ENCODE measurements at regions not wholly inside any gene's neighbourhood (a gene's known extent, or its start where the extent isn't known, plus 50 kb on each side); places are given as distances from the start of the nearest gene placed in this dataset.
"Not testable (repeated sequence)": the region's sequence is repeated elsewhere in the genome, so short reads cannot be mapped to it uniquely, and the experiment has no call there.

- H3K27ac ChIP-seq, result peak overlapping the region in 8 of 11 experiments; percentile 7 to 74 (median 44); a peak in 12 of 22 replicates
- peak overlapping the region in 4 of 11 experiments; percentile 6 to 54 (median 36); a peak in 6 of 22 replicates for H3K9ac ChIP-seq
- peak overlapping the region in 4 of 10 experiments; percentile 16 to 27 (median 17); a peak in 4 of 20 replicates for H3K4me3 ChIP-seq
- peaks cover 10 to 23% (median 16%) of the 10 kb centered on the region in 11 experiments; a peak in 21 of 22 replicates for H3K9me3 ChIP-seq (replicated peaks in 1 of 11)
- not testable (repeated sequence) for H4K20me1 ChIP-seq, H3K36me3 ChIP-seq, H3K27me3 ChIP-seq
- H3K4me2 ChIP-seq, result peak overlapping the region; percentile 60 to 83 (median 65); a peak in 21 of 22 replicates
- peaks cover 9 to 37% (median 27%) of the 10 kb centered on the region in 10 experiments; a peak in 18 of 20 replicates for H3K4me1 ChIP-seq
- peak in 1 of 11 experiments; percentile 21; a peak in 1 of 22 replicates for TF ChIP-seq Cebpa-rat (IDR thresholded peaks at IDR 0.05)
These were observed 1821.2 kb upstream of the PCDH20 start for GRCh38 chr13:63236667-63237396.

DNA sequence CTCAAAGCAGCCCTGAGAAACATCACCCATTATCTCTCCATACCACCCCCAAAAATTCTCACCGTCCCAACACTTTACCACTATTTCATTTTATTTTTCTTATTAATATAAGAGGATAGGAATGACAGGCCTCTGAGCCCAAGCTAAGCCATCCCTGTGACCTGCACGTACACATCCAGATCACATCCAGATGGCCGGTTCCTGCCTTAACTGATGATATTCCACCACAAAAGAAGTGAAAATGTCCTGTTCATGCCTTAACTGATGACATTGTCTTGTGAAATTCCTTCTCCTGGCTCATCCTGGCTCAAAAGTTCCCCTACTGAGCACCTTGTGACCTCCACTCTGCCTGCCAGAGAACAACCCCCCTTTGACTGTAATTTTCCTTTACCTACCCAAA is 1802.9 kb upstream of the PCDH20 start:
- not testable (repeated sequence) for H3K9me3 ChIP-seq (replicated peaks in 1 of 11); H3K27me3 ChIP-seq; H3K4me2 ChIP-seq; H3K4me3 ChIP-seq; H3K4me1 ChIP-seq; H4K20me1 ChIP-seq; H3K36me3 ChIP-seq; H3K27ac ChIP-seq; H3K9ac ChIP-seq

DNA sequence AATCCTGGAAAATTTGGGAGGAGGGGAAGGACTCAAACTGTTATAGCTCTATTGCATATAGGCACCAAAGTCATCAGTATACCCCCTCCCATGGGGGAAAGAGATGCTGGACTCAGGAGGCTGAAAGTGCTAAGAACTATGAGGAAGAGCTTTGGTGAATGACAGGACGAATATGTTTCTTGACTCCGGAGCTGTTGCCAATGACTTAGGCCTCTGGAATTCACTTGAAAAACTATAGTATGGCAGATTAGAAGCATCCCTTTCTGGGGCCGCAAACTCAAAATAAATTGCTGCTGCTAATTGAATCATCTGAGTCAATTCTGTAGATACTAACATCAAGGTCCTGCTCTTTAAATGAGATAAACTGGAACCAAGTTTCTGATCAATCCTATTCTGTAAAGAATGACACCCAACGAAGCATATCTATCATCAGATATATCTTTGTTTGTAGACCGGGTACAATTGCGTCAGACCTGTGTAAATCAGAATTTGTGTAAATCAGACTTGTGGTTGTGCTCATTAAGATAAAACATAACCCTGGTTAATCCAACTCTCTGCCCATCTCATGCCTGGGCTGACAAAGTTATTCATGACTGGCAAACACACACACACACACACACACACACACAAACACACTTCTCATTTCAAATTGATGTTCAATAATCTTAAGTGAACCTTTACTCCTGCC is 1793.8 kb upstream of the PCDH20 start:
- Histone ChIP-seq H3K27ac (no peak overlapping the region), H4K20me1 (no peaks in the 10 kb centered on the region), H3K9ac (no peak overlapping the region), H3K4me1 (no peaks in the 10 kb centered on the region), H3K4me3 (no peak overlapping the region), H3K9me3 (replicated peaks in 1 of 11) (no peaks in the 10 kb centered on the region), H3K27me3 (no peaks in the 10 kb centered on the region), H3K4me2 (no peak overlapping the region), H3K36me3 (no peaks in the 10 kb centered on the region)
- TF ChIP-seq Cebpa-rat (IDR thresholded peaks at IDR 0.05), result no peak

DNA sequence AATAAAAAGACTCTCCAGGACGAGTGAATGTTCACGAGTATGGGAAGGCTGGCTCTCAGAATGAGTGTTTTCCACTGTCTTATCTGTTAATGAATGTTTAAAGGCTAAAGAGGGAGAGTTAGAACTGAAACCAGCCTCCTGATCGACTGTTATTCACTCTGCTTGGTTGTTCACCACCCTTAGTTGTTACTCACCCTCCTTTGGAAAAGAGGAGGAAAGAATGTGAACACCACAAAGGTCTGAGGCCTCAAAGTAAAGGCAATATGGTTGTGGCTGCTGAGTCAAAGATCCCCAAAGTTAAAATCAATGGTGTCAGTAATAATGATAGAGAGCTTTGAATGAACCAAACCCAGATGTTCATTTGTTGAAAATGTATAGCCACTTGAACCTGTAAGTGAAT is 1793.2 kb upstream of the PCDH20 start:
- Histone ChIP-seq H3K27me3 (no peaks in the 10 kb centered on the region), H3K9me3 (replicated peaks in 1 of 11) (no peaks in the 10 kb centered on the region), H3K9ac (no peak overlapping the region), H4K20me1 (no peaks in the 10 kb centered on the region), H3K4me2 (no peak overlapping the region), H3K4me1 (no peaks in the 10 kb centered on the region), H3K36me3 (no peaks in the 10 kb centered on the region), H3K4me3 (no peak overlapping the region), H3K27ac (no peak overlapping the region)
- TF ChIP-seq Cebpa-rat (IDR thresholded peaks at IDR 0.05), result no peak

GRCh38 chr13:63206461-63206860 is 1790.8 kb upstream of the PCDH20 start:
- Histone ChIP-seq H3K4me1 (no peaks in the 10 kb centered on the region), H3K36me3 (no peaks in the 10 kb centered on the region), H3K4me3 (no peak overlapping the region), H4K20me1 (no peaks in the 10 kb centered on the region), H3K9me3 (replicated peaks in 1 of 11) (no peaks in the 10 kb centered on the region), H3K27ac (no peak overlapping the region), H3K4me2 (no peak overlapping the region), H3K27me3 (no peaks in the 10 kb centered on the region), H3K9ac (no peak overlapping the region)
- no peak for TF ChIP-seq Cebpa-rat (IDR thresholded peaks at IDR 0.05)

- no peak for TF ChIP-seq Cebpa-rat (IDR thresholded peaks at IDR 0.05)
- no peaks in the 10 kb centered on the region for H3K9me3 ChIP-seq (replicated peaks in 1 of 11)
- no peak overlapping the region for H3K9ac ChIP-seq
- no peaks in the 10 kb centered on the region for H3K4me1 ChIP-seq
- no peaks in the 10 kb centered on the region for H3K27me3 ChIP-seq
- no peak overlapping the region for H3K4me3 ChIP-seq
- no peak overlapping the region for H3K27ac ChIP-seq
- H4K20me1 ChIP-seq, result no peaks in the 10 kb centered on the region
- H3K36me3 ChIP-seq, result no peaks in the 10 kb centered on the region
- no peak overlapping the region for H3K4me2 ChIP-seq
These were observed 1785.8 kb upstream of the PCDH20 start for GRCh38 chr13:63201493-63201892.

DNA sequence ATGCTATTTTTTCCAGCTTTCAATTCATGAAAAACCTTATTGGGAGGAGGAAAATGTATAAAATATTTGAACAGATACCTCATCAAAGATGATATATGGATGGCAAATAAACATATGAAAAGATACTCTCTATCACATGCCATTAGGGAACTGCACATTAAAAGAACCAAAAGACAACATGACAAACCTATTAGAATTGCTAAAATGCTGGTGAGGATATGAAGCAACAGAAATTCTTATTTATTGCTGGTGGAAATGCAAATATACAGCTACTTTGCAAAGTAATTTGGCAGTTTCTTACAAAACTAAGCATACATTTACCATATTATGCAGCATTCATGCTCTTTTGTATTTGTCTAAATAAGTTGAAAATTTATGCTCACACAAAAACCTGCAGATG is 1783.9 kb upstream of the PCDH20 start:
- Histone ChIP-seq H3K36me3 (no peaks in the 10 kb centered on the region), H3K4me2 (no peak overlapping the region), H3K27ac (no peak overlapping the region), H3K4me1 (no peaks in the 10 kb centered on the region), H3K9ac (no peak overlapping the region), H3K4me3 (no peak overlapping the region), H4K20me1 (no peaks in the 10 kb centered on the region), H3K27me3 (no peaks in the 10 kb centered on the region), H3K9me3 (replicated peaks in 1 of 11) (no peaks in the 10 kb centered on the region)
- no peak for TF ChIP-seq Cebpa-rat (IDR thresholded peaks at IDR 0.05)

DNA sequence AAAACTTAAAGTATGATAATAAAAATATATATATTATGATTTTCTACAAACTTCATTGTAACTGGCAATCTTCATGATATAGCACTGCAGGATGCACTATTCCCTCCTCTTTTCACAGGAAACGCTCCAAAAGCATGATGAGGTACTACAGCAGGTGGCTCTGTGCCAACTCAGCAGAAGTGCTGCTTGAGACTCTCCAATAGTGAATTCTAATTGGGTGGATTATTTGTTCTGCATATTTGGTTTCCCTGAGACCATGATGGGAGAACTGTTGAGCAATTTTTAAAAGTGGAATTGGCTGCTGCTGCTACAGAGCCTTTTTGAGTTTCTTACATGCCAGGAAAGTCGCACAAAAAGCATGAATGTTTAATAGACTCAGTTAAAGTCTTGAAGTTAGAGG is 1782.4 kb upstream of the PCDH20 start:
- no peaks in the 10 kb centered on the region for H3K36me3 ChIP-seq
- H3K4me1 ChIP-seq, result no peaks in the 10 kb centered on the region
- no peak overlapping the region for H3K4me3 ChIP-seq
- H3K4me2 ChIP-seq, result no peak overlapping the region
- H3K27me3 ChIP-seq, result no peaks in the 10 kb centered on the region
- TF ChIP-seq Cebpa-rat (IDR thresholded peaks at IDR 0.05), result no peak
- no peaks in the 10 kb centered on the region for H3K9me3 ChIP-seq (replicated peaks in 1 of 11)
- H3K27ac ChIP-seq, result no peak overlapping the region
- no peaks in the 10 kb centered on the region for H4K20me1 ChIP-seq
- no peak overlapping the region for H3K9ac ChIP-seq

GRCh38 chr13:63195726-63196125 is 1780.1 kb upstream of the PCDH20 start:
- no peak for TF ChIP-seq Cebpa-rat (IDR thresholded peaks at IDR 0.05)
- Histone ChIP-seq H3K4me2 (no peak overlapping the region), H3K9ac (no peak overlapping the region), H4K20me1 (no peaks in the 10 kb centered on the region), H3K9me3 (replicated peaks in 1 of 11) (no peaks in the 10 kb centered on the region), H3K4me1 (no peaks in the 10 kb centered on the region), H3K27me3 (no peaks in the 10 kb centered on the region), H3K4me3 (no peak overlapping the region), H3K36me3 (no peaks in the 10 kb centered on the region), H3K27ac (no peak overlapping the region)

DNA sequence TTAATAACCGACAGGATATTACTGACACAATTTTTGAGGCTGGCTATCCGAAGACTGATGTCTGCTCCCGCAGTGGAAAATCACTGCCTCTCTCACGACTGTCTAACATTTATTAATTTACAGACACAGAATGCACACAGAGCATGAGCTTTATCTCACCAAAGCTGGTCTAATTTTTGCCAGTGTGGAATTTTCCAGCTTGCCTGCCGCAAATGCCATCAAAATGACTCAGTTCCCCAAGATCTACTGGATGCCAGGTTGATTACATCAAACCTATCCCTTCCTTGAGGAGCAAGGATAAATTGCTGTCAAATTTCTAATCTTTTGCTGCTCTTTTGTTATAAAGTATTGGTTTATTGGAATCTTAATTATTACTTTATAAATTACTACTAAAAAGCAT is 1775.1 kb upstream of the PCDH20 start:
- Histone ChIP-seq H4K20me1 (no peaks in the 10 kb centered on the region), H3K27me3 (no peaks in the 10 kb centered on the region), H3K4me2 (no peak overlapping the region), H3K9ac (no peak overlapping the region), H3K36me3 (no peaks in the 10 kb centered on the region), H3K4me1 (no peaks in the 10 kb centered on the region), H3K9me3 (replicated peaks in 1 of 11) (no peaks in the 10 kb centered on the region), H3K4me3 (no peak overlapping the region), H3K27ac (no peak overlapping the region)
- TF ChIP-seq Cebpa-rat (IDR thresholded peaks at IDR 0.05), result no peak
